A549 (cell line): ENCODE measurements at regions not wholly inside any gene's neighbourhood (a gene's known extent, or its start where the extent isn't known, plus 50 kb on each side); places are given as distances from the start of the nearest gene placed in this dataset.

Experiments
- ATAC-seq, 2 experiments: fragments of 200-7000 bp in 1 of 2; fragments of >200 bp in 1 of 2; cut with Nextera tagmentation in 1 of 2; cut with Tn5 transposase in 1 of 2; 3 replicates each; pipeline versions ENCODE4 v1.8.0 to v1.9.1; 2018 to 2020; ENCODE audit warnings: mild to moderate bottlenecking in 1 of 2, moderate library complexity in 1 of 2
- CTCF ChIA-PET: fragments of 300-600 bp; sonication (Branson Sonifier 250); formaldehyde crosslinking; extraction: SDS; loops from one replicate; lab custom pipeline; 2021; ENCODE audit warnings: antibody characterized with exemption, inconsistent platforms; lab: Yijun Ruan, JAX
- POLR2A ChIA-PET: fragments of 350-600 bp; formaldehyde crosslinking; extraction: SDS; loops from one replicate; lab custom pipeline; 2021; ENCODE audit warnings: antibody characterized with exemption, inconsistent platforms; lab: Yijun Ruan, JAX
- DNase-seq, 2 experiments: peaks; one replicate each; pipeline versions ENCODE4 v3.0.0 to v3.0.0-alpha.2; 2011 to 2016; ENCODE audit warnings: low read depth in 1 of 2, low spot score in 1 of 2
- FAIRE-seq: peaks from 2 replicates; lab custom pipeline; 2011; peaks lifted over from hg19 to GRCh38; lab: Jason Lieb, UNC
- H3K27ac ChIP-seq, 2 experiments: fragments of >200 bp; sonication (Bioruptor Twin); formaldehyde crosslinking; 3 replicates each; pipeline ENCODE4 v1.5.1; 2016 to 2017
- H3K4me1 ChIP-seq: fragments of >200 bp; sonication (Bioruptor Twin); formaldehyde crosslinking; 3 replicates; pipeline ENCODE4 v1.6.1; 2016
- H3K4me2 ChIP-seq: fragments of >200 bp; sonication (Bioruptor Twin); formaldehyde crosslinking; 3 replicates; pipeline ENCODE4 v1.6.1; 2016
- H3K4me3 ChIP-seq: fragments of >200 bp; sonication (Bioruptor Twin); formaldehyde crosslinking; 3 replicates; pipeline ENCODE4 v1.5.1; 2016
- H3K9me3 ChIP-seq: fragments of >200 bp; sonication (Bioruptor Twin); formaldehyde crosslinking; 3 replicates; pipeline ENCODE4 v1.6.1; 2016
- CHD2 ChIP-seq: fragments of 150-350 bp; IDR thresholded peaks from 2 replicates; pipeline ENCODE4 v1.6.1; 2014; ENCODE audit warnings: low read length; ENCODE audit not compliant: partially characterized antibody
- EHF ChIP-seq: fragments of 250-450 bp; sonication (Bioruptor Pico); IDR thresholded peaks from 2 replicates; pipeline ENCODE4 v1.5.0; 2020; ENCODE audit warnings: mild to moderate bottlenecking
- ELK1 ChIP-seq: fragments of 150-350 bp; IDR thresholded peaks from 2 replicates; pipeline ENCODE4 v1.6.1; 2014; ENCODE audit warnings: low read depth, mild to moderate bottlenecking, low read length
- EP300 ChIP-seq, 2 experiments: fragments of >200 bp; sonication (Bioruptor Twin); formaldehyde crosslinking; IDR thresholded peaks; 2 replicates in 1 of 2; 3 replicates in 1 of 2; pipeline ENCODE4 v1.6.1; 2016 to 2017
- FOSB ChIP-seq: fragments of 250-450 bp; sonication (Bioruptor Pico); IDR thresholded peaks from 2 replicates; pipeline ENCODE4 v1.5.0; 2020; ENCODE audit warnings: mild to moderate bottlenecking, moderate library complexity
- HMGXB4 ChIP-seq: fragments of 250-450 bp; sonication (Bioruptor Pico); IDR thresholded peaks from 2 replicates; pipeline ENCODE4 v1.5.0; 2021; ENCODE audit warnings: mild to moderate bottlenecking, moderate library complexity, borderline replicate concordance
- KDM1A ChIP-seq: fragments of 200-600 bp; sonication (generic); IDR thresholded peaks from 2 replicates; pipeline ENCODE4 v1.6.1; 2016; ENCODE audit warnings: low read depth, mild to moderate bottlenecking
- MAFK ChIP-seq: fragments of 450-650 bp; IDR thresholded peaks from 2 replicates; pipeline ENCODE4 v1.6.1; 2014; ENCODE audit not compliant: partially characterized antibody
- MAZ ChIP-seq: fragments of 150-350 bp; IDR thresholded peaks from 2 replicates; pipeline ENCODE4 v1.6.1; 2014; ENCODE audit warnings: antibody characterized with exemption, low read depth, low read length, borderline replicate concordance
- NPAS2 ChIP-seq: fragments of 250-450 bp; sonication (Bioruptor Pico); IDR thresholded peaks from 2 replicates; pipeline ENCODE4 v1.8.0; 2022; ENCODE audit warnings: mild to moderate bottlenecking, moderate library complexity, borderline replicate concordance
- NR3C1 ChIP-seq: fragments of >200 bp; sonication (Bioruptor Twin); formaldehyde crosslinking; IDR thresholded peaks from 3 replicates; pipeline ENCODE4 v1.6.1; 2017
- PBX3 ChIP-seq: IDR thresholded peaks from 2 replicates; pipeline ENCODE4 v1.6.1; 2012
- PHF8 ChIP-seq: fragments of 200-600 bp; sonication (generic); IDR thresholded peaks from 2 replicates; pipeline ENCODE4 v1.6.1; 2016; ENCODE audit warnings: low read depth, mild to moderate bottlenecking, antibody characterized with exemption, moderate library complexity, borderline replicate concordance
- POLR2AphosphoS2 ChIP-seq: conservative IDR thresholded peaks from 2 replicates; pipeline ENCODE4 v1.6.1; 2012; ENCODE audit warnings: low read length, improper control_type of control experiment, inconsistent platforms
- RAD21 ChIP-seq, 2 experiments: fragments of >200 bp in 1 of 2; sonication (Bioruptor Twin) in 1 of 2; formaldehyde crosslinking in 1 of 2; IDR thresholded peaks in 1 of 2; conservative IDR thresholded peaks in 1 of 2; 2 replicates in 1 of 2; 3 replicates in 1 of 2; pipeline ENCODE4 v1.6.1; 2012 to 2018; ENCODE audit warnings: inconsistent platforms in 1 of 2
- RARB ChIP-seq: fragments of 250-450 bp; sonication (Bioruptor Pico); IDR thresholded peaks from 2 replicates; pipeline ENCODE4 v1.8.0; 2021; ENCODE audit warnings: mild to moderate bottlenecking, moderate library complexity
- REST ChIP-seq: fragments of 200-600 bp; sonication (generic); IDR thresholded peaks from 2 replicates; pipeline ENCODE4 v1.6.1; 2016; ENCODE audit warnings: antibody characterized with exemption, mild to moderate bottlenecking, moderate library complexity
- RNF2 ChIP-seq: fragments of 200-600 bp; sonication (generic); IDR thresholded peaks from 2 replicates; pipeline ENCODE4 v1.6.1; 2016; ENCODE audit warnings: low read depth, mild to moderate bottlenecking, antibody characterized with exemption, moderate library complexity, borderline replicate concordance
- SMC3 ChIP-seq: fragments of >200 bp; sonication (Bioruptor Twin); formaldehyde crosslinking; IDR thresholded peaks from 3 replicates; pipeline ENCODE4 v1.6.1; 2018; ENCODE audit warnings: inconsistent platforms
- SREBF2 ChIP-seq: fragments of 450-650 bp; IDR thresholded peaks from 2 replicates; pipeline ENCODE4 v1.6.1; 2014; ENCODE audit warnings: mild to moderate bottlenecking, moderate library complexity
- TP53 ChIP-seq: fragments of 250-450 bp; sonication (Bioruptor Pico); IDR thresholded peaks from 2 replicates; pipeline ENCODE4 v1.5.0; 2021; ENCODE audit warnings: mild to moderate bottlenecking, moderate library complexity
- ZC3H11A ChIP-seq: fragments of 450-650 bp; IDR thresholded peaks from 2 replicates; pipeline ENCODE4 v1.6.1; 2014; ENCODE audit warnings: antibody characterized with exemption, mild to moderate bottlenecking
- ZFP36 ChIP-seq: fragments of 450-650 bp; IDR thresholded peaks from 2 replicates; pipeline ENCODE4 v1.6.1; 2014; ENCODE audit warnings: borderline replicate concordance; ENCODE audit not compliant: partially characterized antibody
- WGBS: methylation state at CpG from one replicate; pipeline ENCODE4 v1.1.6; 2017; ENCODE audit errors: missing lambda C conversion rate; 5-methylcytosine and 5-hydroxymethylcytosine counted together

- ChIA-PET CTCF (interaction anchor here (1.3 kb wide), 1 partner anchor 283 kb away, joined by 5 read pairs; no protein-coding TSS in a partner anchor), POLR2A (no interaction called here)
- no peaks in the 10 kb centered on the region for H3K4me1 ChIP-seq
- H3K9me3 ChIP-seq: no peaks in the 10 kb centered on the region
- FAIRE-seq (no peak), DNase-seq (no peak), ATAC-seq (no peak)
- no peak for TF ChIP-seq TP53
- no peak for TF ChIP-seq EHF (CRISPR knock-in tag)
- no peak for TF ChIP-seq SMC3
- no peak for TF ChIP-seq MAZ
- TF ChIP-seq MAFK: no peak
- TF ChIP-seq EP300 (IDR thresholded peaks at IDR 0.05): no peak
- TF ChIP-seq NR3C1: no peak
- TF ChIP-seq RNF2: no peak
- TF ChIP-seq SREBF2: no peak
- no peak for TF ChIP-seq PBX3
- no peak for TF ChIP-seq POLR2AphosphoS2
- no peak for TF ChIP-seq HMGXB4 (CRISPR knock-in tag)
- no peak overlapping the region for H3K27ac ChIP-seq
- no peak overlapping the region for H3K4me2 ChIP-seq
- WGBS: 77% methylated on average over 4 of the region's 4 CpGs
- no peak overlapping the region for H3K4me3 ChIP-seq
Measured at GRCh38 chr6:111992851-111993250, 61.1 kb upstream of the CCN6 start.

- DNase-seq (no peak), ATAC-seq (no peak), FAIRE-seq (no peak)
- TF ChIP-seq REST (no peak), RARB (CRISPR knock-in tag) (no peak), SREBF2 (no peak), NPAS2 (CRISPR knock-in tag) (no peak), ZC3H11A (no peak), RAD21 (conservative IDR thresholded peaks at IDR 0.05 in 1 of 2, IDR thresholded peaks at IDR 0.05 in 1 of 2) (no peak), PBX3 (no peak), POLR2AphosphoS2 (no peak), FOSB (CRISPR knock-in tag) (no peak), PHF8 (no peak), CHD2 (no peak), KDM1A (no peak), ELK1 (no peak), RNF2 (no peak), ZFP36 (no peak), MAFK (no peak), MAZ (no peak)
- H3K27ac ChIP-seq: no peak overlapping the region
- H3K9me3 ChIP-seq: no peaks in the 10 kb centered on the region
- no peaks in the 10 kb centered on the region for H3K4me1 ChIP-seq
- no peak overlapping the region for H3K4me3 ChIP-seq
- ChIA-PET POLR2A (no interaction called here), CTCF (interaction anchor here (1.3 kb wide), 1 partner anchor 283 kb away, joined by 5 read pairs; no protein-coding TSS in a partner anchor)
- H3K4me2 ChIP-seq: no peak overlapping the region
- WGBS: 37% methylated on average over 6 of the region's 6 CpGs
Measured at GRCh38 chr6:111993342-111993741, 60.6 kb upstream of the CCN6 start.
